Sigmoid colon (tissue), 6 donors: ENCODE measurements at regions not wholly inside any gene's neighbourhood (a gene's known extent, or its start where the extent isn't known, plus 50 kb on each side); places are given as distances from the start of the nearest gene placed in this dataset.

Source experiments
- DNase-seq: peaks from one replicate; pipeline ENCODE4 v3.0.0-alpha.2; 2019
- H3K27ac ChIP-seq, 4 donors: fragments of 200-600 bp; sonication (generic); one replicate each; pipeline ENCODE4 v1.5.1; 2016 to 2019; ENCODE audit warnings: mild to moderate bottlenecking in 1 of 4
- H3K27me3 ChIP-seq, 3 donors: fragments of 200-600 bp; sonication (generic); one replicate each; pipeline ENCODE4 v1.5.1; 2019; ENCODE audit warnings: mild to moderate bottlenecking in 1 of 3
- H3K36me3 ChIP-seq, 4 donors: fragments of 200-600 bp; sonication (generic); one replicate each; pipeline ENCODE4 v1.5.1; 2016 to 2019
- H3K4me1 ChIP-seq, 4 donors: fragments of 200-600 bp; sonication (generic); one replicate each; pipeline ENCODE4 v1.5.1; 2017 to 2019
- H3K4me3 ChIP-seq, 4 donors: fragments of 200-600 bp; sonication (generic); one replicate each; pipeline ENCODE4 v1.5.1; 2017 to 2019; ENCODE audit warnings: mild to moderate bottlenecking in 2 of 4, moderate library complexity in 1 of 4
- H3K9me3 ChIP-seq, 4 donors: fragments of 200-600 bp in 3 of 4; sonication (generic) in 3 of 4; one replicate each; pipeline versions ENCODE4 v1.5.1 to v1.6.1; 2013 to 2019
- EP300 ChIP-seq, 4 donors: sonication (generic); formaldehyde crosslinking; IDR thresholded peaks; one replicate each; pipeline ENCODE4 v1.6.1; 2017; ENCODE audit warnings: antibody characterized with exemption in 4 of 4
- POLR2A ChIP-seq, 2 donors: fragments of 450-650 bp; IDR thresholded peaks; one replicate each; pipeline ENCODE4 v1.6.1; 2016; ENCODE audit warnings: antibody characterized with exemption in 2 of 2, mild to moderate bottlenecking in 2 of 2, moderate library complexity in 2 of 2
- POLR2AphosphoS5 ChIP-seq, 4 donors: sonication (generic); formaldehyde crosslinking; IDR thresholded peaks; one replicate each; pipeline ENCODE4 v1.6.1; 2017; ENCODE audit warnings: antibody characterized with exemption in 4 of 4
- WGBS, 2 donors: extraction: QIAGEN DNeasy Blood & Tissue Kit; methylation state at CpG; one replicate each; pipeline ENCODE4 v1.1.7; 2013; 5-methylcytosine and 5-hydroxymethylcytosine counted together
- intact Hi-C: fragments of 100-400 bp; cut with DNase I; formaldehyde crosslinking; loops from one replicate; pipeline ENCODE4 v1.15.1; 2023
- TF ChIP-seq, protein P1 (sequence below), 4 experiments: fragments of 450-650 bp in 3 of 4; fragments of 200-600 bp in 1 of 4; IDR thresholded peaks; one replicate each; pipeline ENCODE4 v1.5.1; 2016 to 2019; ENCODE audit warnings: antibody characterized with exemption in 4 of 4, mild to moderate bottlenecking in 3 of 4, moderate library complexity in 2 of 4
- donor health status: healthy with polysubstance abuse.
- donor health status: healthy.

DNA sequence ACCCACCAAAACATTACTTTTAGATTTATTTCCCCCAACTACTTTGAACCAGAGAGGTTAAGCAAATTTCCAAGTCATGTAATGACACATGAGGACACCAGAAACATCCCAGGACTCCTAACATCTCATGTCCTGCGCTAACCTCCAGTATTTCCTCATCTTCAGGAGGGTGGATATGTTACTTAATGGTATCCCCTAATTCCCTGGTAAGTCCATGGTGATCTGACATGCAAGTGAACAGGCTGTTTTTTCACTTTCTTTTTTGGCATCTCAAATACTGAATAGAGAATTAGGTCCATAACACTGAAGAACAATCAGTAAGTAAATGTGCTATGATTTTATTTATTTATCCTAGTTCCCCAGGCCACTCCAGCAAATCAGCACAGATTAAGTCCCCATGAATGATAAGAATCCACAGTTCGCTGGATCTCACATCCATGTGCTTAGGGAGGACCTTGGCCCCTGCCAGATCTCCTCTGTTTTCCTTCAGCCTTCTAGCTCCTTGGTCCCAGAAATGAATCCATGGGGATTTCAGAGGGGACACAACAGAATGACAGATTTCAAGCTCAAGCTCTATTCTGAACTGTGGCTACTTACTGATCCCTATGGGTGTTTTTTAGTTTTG, 334.6 kb downstream of the CDC5L start:
- TF ChIP-seq, protein P1, sequence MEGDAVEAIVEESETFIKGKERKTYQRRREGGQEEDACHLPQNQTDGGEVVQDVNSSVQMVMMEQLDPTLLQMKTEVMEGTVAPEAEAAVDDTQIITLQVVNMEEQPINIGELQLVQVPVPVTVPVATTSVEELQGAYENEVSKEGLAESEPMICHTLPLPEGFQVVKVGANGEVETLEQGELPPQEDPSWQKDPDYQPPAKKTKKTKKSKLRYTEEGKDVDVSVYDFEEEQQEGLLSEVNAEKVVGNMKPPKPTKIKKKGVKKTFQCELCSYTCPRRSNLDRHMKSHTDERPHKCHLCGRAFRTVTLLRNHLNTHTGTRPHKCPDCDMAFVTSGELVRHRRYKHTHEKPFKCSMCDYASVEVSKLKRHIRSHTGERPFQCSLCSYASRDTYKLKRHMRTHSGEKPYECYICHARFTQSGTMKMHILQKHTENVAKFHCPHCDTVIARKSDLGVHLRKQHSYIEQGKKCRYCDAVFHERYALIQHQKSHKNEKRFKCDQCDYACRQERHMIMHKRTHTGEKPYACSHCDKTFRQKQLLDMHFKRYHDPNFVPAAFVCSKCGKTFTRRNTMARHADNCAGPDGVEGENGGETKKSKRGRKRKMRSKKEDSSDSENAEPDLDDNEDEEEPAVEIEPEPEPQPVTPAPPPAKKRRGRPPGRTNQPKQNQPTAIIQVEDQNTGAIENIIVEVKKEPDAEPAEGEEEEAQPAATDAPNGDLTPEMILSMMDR (IDR thresholded peaks at IDR 0.05), result no peak
- TF ChIP-seq POLR2AphosphoS5 (IDR thresholded peaks at IDR 0.05), result no peak
- no peak for TF ChIP-seq EP300 (IDR thresholded peaks at IDR 0.05)
- TF ChIP-seq POLR2A (IDR thresholded peaks at IDR 0.05), result no peak
- DNase-seq, result no peak
- H3K27me3 ChIP-seq, result no peaks in the 10 kb centered on the region
- H3K36me3 ChIP-seq, result no peaks in the 10 kb centered on the region
- WGBS, 2 donors, result 89 to 92% methylated on average over 2 of the region's 2 CpGs
- no peaks in the 10 kb centered on the region for H3K4me1 ChIP-seq
- no peak overlapping the region for H3K4me3 ChIP-seq
- H3K9me3 ChIP-seq, result no peaks in the 10 kb centered on the region
- intact Hi-C loops, result no loop called here
- H3K27ac ChIP-seq, result no peak overlapping the region

DNA sequence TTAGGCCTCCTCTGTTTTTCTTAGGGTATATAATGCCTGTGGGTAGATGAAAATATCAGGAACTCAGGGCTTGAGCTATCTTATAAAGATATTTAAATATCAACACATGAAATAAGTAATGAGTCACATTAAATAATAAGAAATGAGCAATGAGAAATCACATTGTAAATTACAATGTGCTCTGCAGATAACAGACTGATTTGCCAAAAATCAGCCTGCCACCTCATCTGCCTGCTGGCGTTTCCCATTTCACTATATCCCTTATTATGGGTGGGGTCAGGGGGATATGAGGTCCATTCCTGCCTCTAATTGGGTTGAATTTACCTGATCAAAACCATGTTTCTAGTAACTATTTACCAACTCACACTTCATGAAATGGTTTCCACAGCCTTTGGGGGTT, 335.2 kb downstream of the CDC5L start:
- DNase-seq, result no peak
- WGBS, 2 donors, result 96 to 100% methylated on average over 1 of the region's 1 CpG
- TF ChIP-seq EP300 (IDR thresholded peaks at IDR 0.05) (no peak), POLR2A (IDR thresholded peaks at IDR 0.05) (no peak)
- TF ChIP-seq, protein P1 (IDR thresholded peaks at IDR 0.05), result no peak
- Histone ChIP-seq H3K27me3 (no peaks in the 10 kb centered on the region), H3K4me1 (no peaks in the 10 kb centered on the region), H3K27ac (no peak overlapping the region), H3K36me3 (no peaks in the 10 kb centered on the region), H3K9me3 (no peaks in the 10 kb centered on the region), H3K4me3 (no peak overlapping the region)
- intact Hi-C loops, result no loop called here

DNA sequence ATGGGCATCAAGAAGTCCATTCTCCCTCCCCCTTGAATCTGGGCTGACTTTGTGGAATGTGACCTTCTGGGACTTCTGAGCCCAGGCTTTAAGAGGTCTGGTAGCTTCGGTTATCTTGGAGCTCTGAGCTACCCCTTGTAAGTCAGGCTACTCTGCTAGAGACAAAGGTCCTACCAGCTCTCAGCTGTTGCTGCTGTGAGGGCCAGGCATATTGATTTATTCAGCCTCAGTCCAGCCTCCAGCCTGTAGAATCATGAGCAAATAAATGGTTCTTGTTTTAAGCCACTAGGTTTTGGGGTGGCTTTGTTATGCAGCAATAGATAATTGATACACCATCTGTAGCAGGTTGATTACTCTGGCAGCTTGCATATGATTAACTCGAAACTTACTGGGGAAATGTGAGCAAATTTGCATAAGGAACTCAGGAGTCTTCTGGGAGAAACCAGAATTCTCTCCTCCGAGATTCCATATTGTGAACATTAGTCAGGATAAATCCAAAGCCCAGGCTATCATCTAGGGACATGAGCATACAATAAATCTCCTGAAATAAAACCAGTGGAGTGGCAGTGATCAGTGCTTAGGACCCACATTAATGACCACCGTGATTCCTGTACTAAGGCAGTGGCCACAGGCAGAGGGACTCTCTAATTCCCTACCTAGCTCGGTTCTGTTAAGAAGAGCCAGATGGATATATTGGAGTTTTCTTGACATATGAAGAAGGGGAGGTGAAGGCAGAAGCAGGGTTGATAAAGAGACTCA, 336.1 kb downstream of the CDC5L start:
- WGBS, 2 donors, result 86 to 88% methylated on average over 5 of the region's 5 CpGs
- H3K27me3 ChIP-seq, result no peaks in the 10 kb centered on the region
- H3K4me3 ChIP-seq, result no peak overlapping the region
- no peak overlapping the region for H3K27ac ChIP-seq
- intact Hi-C loops, result no loop called here
- DNase-seq, result no peak
- H3K36me3 ChIP-seq, result no peaks in the 10 kb centered on the region
- no peaks in the 10 kb centered on the region for H3K9me3 ChIP-seq
- TF ChIP-seq, protein P1 (IDR thresholded peaks at IDR 0.05), result no peak
- TF ChIP-seq POLR2AphosphoS5 (IDR thresholded peaks at IDR 0.05), result no peak
- TF ChIP-seq POLR2A (IDR thresholded peaks at IDR 0.05), result no peak
- no peak for TF ChIP-seq EP300 (IDR thresholded peaks at IDR 0.05)
- H3K4me1 ChIP-seq, result no peaks in the 10 kb centered on the region

DNA sequence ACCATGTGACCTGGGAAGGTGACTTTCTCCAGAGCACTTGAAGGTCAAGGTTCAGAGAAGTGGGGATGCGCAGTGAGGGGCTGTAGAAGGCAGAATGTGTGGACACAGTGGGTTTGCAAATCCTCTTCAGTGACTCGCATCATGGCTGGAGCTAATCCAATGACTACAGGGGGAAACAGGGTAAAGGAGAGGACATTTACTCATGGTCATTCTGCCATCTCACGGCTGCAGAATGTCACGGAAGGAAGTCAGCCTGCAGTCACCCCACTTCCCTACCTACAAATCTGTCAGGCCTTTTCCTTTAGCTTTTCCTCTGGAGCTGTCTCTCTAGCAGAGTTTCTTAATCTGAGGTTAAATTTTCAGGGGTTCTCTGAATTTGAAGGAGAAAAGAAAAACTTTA, 337.6 kb downstream of the CDC5L start:
- 73 to 81% methylated on average over 4 of the region's 4 CpGs for WGBS, 2 donors
- Histone ChIP-seq H3K4me3 (no peak overlapping the region), H3K9me3 (no peaks in the 10 kb centered on the region), H3K4me1 (peaks cover 0 to under 1% (median 0%) of the 10 kb centered on the region in 4 donors), H3K27ac (no peak overlapping the region), H3K36me3 (no peaks in the 10 kb centered on the region), H3K27me3 (no peaks in the 10 kb centered on the region)
- intact Hi-C loops, result no loop called here
- no peak for DNase-seq
- TF ChIP-seq EP300 (IDR thresholded peaks at IDR 0.05) (no peak), POLR2AphosphoS5 (IDR thresholded peaks at IDR 0.05) (no peak), POLR2A (IDR thresholded peaks at IDR 0.05) (no peak)
- TF ChIP-seq, protein P1 (IDR thresholded peaks at IDR 0.05), result no peak
